Endothelial cell (in vitro differentiated cells): ENCODE measurements at regions not wholly inside any gene's neighbourhood (a gene's known extent, or its start where the extent isn't known, plus 50 kb on each side); places are given as distances from the start of the nearest gene placed in this dataset.
"Not testable (repeated sequence)": the region's sequence is repeated elsewhere in the genome, so short reads cannot be mapped to it uniquely, and the experiment has no call there.

ENCODE experiments used
- DNase-seq: peaks from one replicate; pipeline ENCODE4 v3.0.0; 2021; ENCODE audit warnings: low spot score
- H3K27ac Mint-ChIP-seq: one replicate; pipeline ENCODE4 v1.8.0; 2021; ENCODE audit warnings: mixed read lengths, inconsistent platforms; ENCODE audit not compliant: unreplicated experiment
- H3K27me3 Mint-ChIP-seq: one replicate; pipeline ENCODE4 v1.8.0; 2021; ENCODE audit warnings: mild to moderate bottlenecking, moderate library complexity, mixed read lengths, inconsistent platforms; ENCODE audit not compliant: unreplicated experiment
- H3K36me3 Mint-ChIP-seq: one replicate; pipeline ENCODE4 v1.8.0; 2021; ENCODE audit warnings: mild to moderate bottlenecking, low read depth, mixed read lengths, inconsistent platforms; ENCODE audit not compliant: unreplicated experiment
- H3K4me1 Mint-ChIP-seq: one replicate; pipeline ENCODE4 v1.8.0; 2021; ENCODE audit warnings: mild to moderate bottlenecking, mixed read lengths, inconsistent platforms; ENCODE audit not compliant: unreplicated experiment
- H3K4me3 Mint-ChIP-seq: one replicate; pipeline ENCODE4 v1.8.0; 2021; ENCODE audit warnings: mild to moderate bottlenecking, mixed read lengths, inconsistent platforms; ENCODE audit not compliant: unreplicated experiment
- H3K9me3 Mint-ChIP-seq: one replicate; pipeline ENCODE4 v1.8.0; 2021; ENCODE audit warnings: mixed read lengths, inconsistent platforms; ENCODE audit not compliant: unreplicated experiment
- CTCF ChIP-seq: fragments of 200-600 bp; sonication (generic); IDR thresholded peaks from one replicate; pipeline ENCODE4 v1.5.0; 2021; ENCODE audit warnings: antibody characterized with exemption; ENCODE audit not compliant: unreplicated experiment

- H3K27me3 Mint-ChIP-seq: no peaks in the 10 kb centered on the region
These were observed 311.2 kb downstream of the RPLP1 start for GRCh38 chr15:69763831-69764230.

GRCh38 chr15:69766156-69766555 lies 313.5 kb downstream of the RPLP1 start:
- no peak overlapping the region for H3K27ac Mint-ChIP-seq
- no peak for DNase-seq
- H3K4me1 Mint-ChIP-seq: peaks cover 11% of the 10 kb centered on the region
- no peaks in the 10 kb centered on the region for H3K9me3 Mint-ChIP-seq
- H3K36me3 Mint-ChIP-seq: no peaks in the 10 kb centered on the region
- TF ChIP-seq CTCF: no peak
- no peak overlapping the region for H3K4me3 Mint-ChIP-seq
- H3K27me3 Mint-ChIP-seq: peaks cover 1% of the 10 kb centered on the region

More at GRCh38 chr15:69763831-69764230, 311.2 kb downstream of the RPLP1 start:
- no peak overlapping the region for H3K27ac Mint-ChIP-seq
- no peak for DNase-seq
- H3K4me1 Mint-ChIP-seq: peaks cover 23% of the 10 kb centered on the region
- H3K36me3 Mint-ChIP-seq: no peaks in the 10 kb centered on the region
- no peaks in the 10 kb centered on the region for H3K9me3 Mint-ChIP-seq
- TF ChIP-seq CTCF: no peak
- H3K4me3 Mint-ChIP-seq: no peak overlapping the region

- Mint-ChIP-seq H3K4me1 (peaks cover 7% of the 10 kb centered on the region), H3K9me3 (no peaks in the 10 kb centered on the region), H3K27ac (no peak overlapping the region), H3K36me3 (no peaks in the 10 kb centered on the region), H3K27me3 (peaks cover 1% of the 10 kb centered on the region), H3K4me3 (no peak overlapping the region)
- no peak for DNase-seq
- TF ChIP-seq CTCF: no peak
These were observed 314.6 kb downstream of the RPLP1 start for GRCh38 chr15:69767191-69767590.

- not testable (repeated sequence) for DNase-seq, H3K27me3 Mint-ChIP-seq, H3K36me3 Mint-ChIP-seq, H3K27ac Mint-ChIP-seq, H3K4me1 Mint-ChIP-seq, H3K4me3 Mint-ChIP-seq, H3K9me3 Mint-ChIP-seq
These were observed 316.7 kb downstream of the RPLP1 start for GRCh38 chr15:69769336-69769735.

- not testable (repeated sequence) for H3K4me3 Mint-ChIP-seq, H3K4me1 Mint-ChIP-seq, H3K36me3 Mint-ChIP-seq, H3K9me3 Mint-ChIP-seq, DNase-seq, H3K27me3 Mint-ChIP-seq, H3K27ac Mint-ChIP-seq
These were observed 321.6 kb downstream of the RPLP1 start for GRCh38 chr15:69774258-69774657.

GRCh38 chr15:69774711-69775110 lies 322.1 kb downstream of the RPLP1 start:
- not testable (repeated sequence) for H3K36me3 Mint-ChIP-seq, H3K27me3 Mint-ChIP-seq, H3K9me3 Mint-ChIP-seq, H3K4me1 Mint-ChIP-seq, H3K27ac Mint-ChIP-seq, DNase-seq, H3K4me3 Mint-ChIP-seq

GRCh38 chr15:69777356-69777755 lies 320.4 kb downstream of the TLE3 start:
- no peak for DNase-seq
- Mint-ChIP-seq H3K27me3 (no peaks in the 10 kb centered on the region), H3K4me1 (no peaks in the 10 kb centered on the region), H3K36me3 (no peaks in the 10 kb centered on the region), H3K4me3 (no peak overlapping the region), H3K9me3 (no peaks in the 10 kb centered on the region), H3K27ac (no peak overlapping the region)
- no peak for TF ChIP-seq CTCF
